BJ (cell line): ENCODE measurements at regions not wholly inside any gene's neighbourhood (a gene's known extent, or its start where the extent isn't known, plus 50 kb on each side); places are given as distances from the start of the nearest gene placed in this dataset.

Experiments
- CTCF ChIA-PET: fragments of 350-600 bp; formaldehyde crosslinking; extraction: SDS; loops from one replicate; lab custom pipeline; 2021; ENCODE audit warnings: antibody characterized with exemption, inconsistent platforms; lab: Yijun Ruan, JAX
- POLR2A ChIA-PET: fragments of 300-600 bp; sonication (Branson Sonifier 250); formaldehyde crosslinking; extraction: SDS; loops from one replicate; lab custom pipeline; 2021; ENCODE audit warnings: antibody characterized with exemption; lab: Charles Lee
- DNase-seq: peaks from one replicate; pipeline ENCODE4 v3.0.0-alpha.2; 2011; ENCODE audit warnings: low read depth
- H3K27me3 ChIP-seq: 2 replicates; pipeline ENCODE4 v1.6.0; 2011; ENCODE audit warnings: low read length; ENCODE audit not compliant: control insufficient read depth, insufficient read depth
- H3K36me3 ChIP-seq: 2 replicates; pipeline ENCODE4 v1.5.1; 2011; ENCODE audit warnings: low read length; ENCODE audit not compliant: control insufficient read depth, insufficient read depth
- H3K4me3 ChIP-seq: 2 replicates; pipeline ENCODE4 v1.5.1; 2011; ENCODE audit warnings: low read depth, mild to moderate bottlenecking, control low read depth, low read length
- CTCF ChIP-seq: IDR thresholded peaks from 2 replicates; pipeline ENCODE4 v1.5.1; 2011; ENCODE audit warnings: low read depth, mild to moderate bottlenecking, control low read depth, inconsistent platforms, low read length, moderate library complexity; ENCODE audit not compliant: insufficient read depth

- CTCF ChIA-PET, result interaction anchor here (1.1 kb wide), 1 partner anchor 35 kb away, joined by 3 read pairs; no protein-coding TSS in a partner anchor
- Histone ChIP-seq H3K4me3 (no peak overlapping the region), H3K27me3 (peaks cover 3% of the 10 kb centered on the region), H3K36me3 (no peaks in the 10 kb centered on the region)
- no peak for TF ChIP-seq CTCF
- POLR2A ChIA-PET, result no interaction called here
- no peak for DNase-seq
These were observed 119.8 kb upstream of the SEC14L1 start for GRCh38 chr17:77020973-77021372.

GRCh38 chr17:77022766-77023165 is 118.0 kb upstream of the SEC14L1 start:
- Histone ChIP-seq H3K36me3 (no peaks in the 10 kb centered on the region), H3K27me3 (peaks cover 5% of the 10 kb centered on the region), H3K4me3 (no peak overlapping the region)
- ChIA-PET CTCF (interaction anchor here (0.8 to 1.5 kb wide), 2 partner anchors 33 to 53 kb away, joined by 3 to 10 read pairs; no protein-coding TSS in a partner anchor), POLR2A (no interaction called here)
- DNase-seq, result no peak
- TF ChIP-seq CTCF, result no peak

- Histone ChIP-seq H3K27me3 (peaks cover 5% of the 10 kb centered on the region), H3K4me3 (no peak overlapping the region), H3K36me3 (no peaks in the 10 kb centered on the region)
- ChIA-PET POLR2A (no interaction called here), CTCF (interaction anchor here (1.1 kb wide), 1 partner anchor 30 kb away, joined by 3 read pairs; no protein-coding TSS in a partner anchor)
- no peak for TF ChIP-seq CTCF
- no peak for DNase-seq
These were observed 115.0 kb upstream of the SEC14L1 start for GRCh38 chr17:77025781-77026180.

GRCh38 chr17:77027271-77027889 is 113.4 kb upstream of the SEC14L1 start:
- Histone ChIP-seq H3K4me3 (no peak overlapping the region), H3K27me3 (peaks cover 5% of the 10 kb centered on the region), H3K36me3 (no peaks in the 10 kb centered on the region)
- no peak for DNase-seq
- ChIA-PET CTCF (interaction anchor here (1.0 kb wide), 1 partner anchor 10 kb away, joined by 3 read pairs; no protein-coding TSS in a partner anchor), POLR2A (no interaction called here)
- no peak for TF ChIP-seq CTCF

- no peak for DNase-seq
- ChIA-PET POLR2A (no interaction called here), CTCF (no interaction called here)
- TF ChIP-seq CTCF, result no peak
- peaks cover 8% of the 10 kb centered on the region for H3K27me3 ChIP-seq
- H3K36me3 ChIP-seq, result no peaks in the 10 kb centered on the region
- H3K4me3 ChIP-seq, result no peak overlapping the region
These were observed 111.9 kb upstream of the SEC14L1 start for GRCh38 chr17:77028900-77029299.
